ENCODE measurements at regions not wholly inside any gene's neighbourhood (a gene's known extent, or its start where the extent isn't known, plus 50 kb on each side); places are given as distances from the start of the nearest gene placed in this dataset.
"Not testable (repeated sequence)": the region's sequence is repeated elsewhere in the genome, so short reads cannot be mapped to it uniquely, and the experiment has no call there.

DNA sequence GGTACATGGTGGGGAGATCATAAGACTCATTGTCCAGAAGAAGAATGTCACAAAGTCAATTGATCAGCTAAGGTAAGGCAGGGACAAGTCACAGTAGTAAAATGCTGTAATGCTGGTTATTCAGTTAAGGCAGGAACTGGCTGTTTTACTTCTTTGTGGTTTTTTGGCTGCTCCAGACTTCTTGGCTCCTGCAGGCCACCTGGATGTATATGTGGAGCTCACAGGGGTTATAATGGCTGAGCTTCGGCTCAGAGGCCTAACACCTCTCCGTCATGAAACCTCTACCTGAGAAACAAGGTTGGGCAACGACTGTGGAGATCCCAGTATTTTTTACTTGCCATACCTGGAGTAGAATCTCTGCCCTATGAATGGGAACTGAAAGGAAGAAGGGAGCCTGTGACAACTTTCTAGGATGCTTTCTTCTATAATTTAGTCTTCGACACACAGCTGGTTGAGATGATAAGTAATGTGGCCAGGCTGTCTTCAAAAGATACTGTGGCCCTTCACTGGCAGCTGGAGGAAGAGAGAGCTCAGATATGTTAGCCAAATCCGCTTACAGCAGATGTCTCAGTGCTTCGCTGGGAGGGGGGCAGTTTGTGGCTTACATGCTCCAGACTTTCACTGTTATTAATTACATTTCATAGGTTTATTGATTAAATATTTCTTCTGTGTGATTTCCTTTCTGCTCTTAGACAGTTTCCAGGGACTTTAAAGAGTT is 887.8 kb downstream of the IGSF11 start:
- no peak overlapping the region for H3K23ac ChIP-seq (ENCODE audit: low read length in 2 of 2)
- H2AK5ac ChIP-seq (ENCODE audit: low read length, severe bottlenecking): no peak overlapping the region
- no peaks in the 10 kb centered on the region for H3K27me3 ChIP-seq (ENCODE audit: control insufficient read depth in 1 of 2, insufficient read depth in 1 of 2, low read length in 2 of 2)
- H3K36me3 ChIP-seq (ENCODE audit: control insufficient read depth in 1 of 2, insufficient read depth in 2 of 2, low read depth in 1 of 2, low read length in 2 of 2): no peaks in the 10 kb centered on the region
- H2AFZ ChIP-seq (ENCODE audit: low read depth, low read length): no peak overlapping the region
- no peak overlapping the region for H3K9ac ChIP-seq (ENCODE audit: low read length)
- H3K4ac ChIP-seq (ENCODE audit: low read depth in 1 of 2, low read length in 2 of 2): no peak overlapping the region
- no peak overlapping the region for H4K8ac ChIP-seq (ENCODE audit: low read length)
- no peaks in the 10 kb centered on the region for H3K79me1 ChIP-seq (replicated peaks; ENCODE audit: low read length, poor library complexity, severe bottlenecking)
- 79% methylated on average over 4 of the region's 6 CpGs for WGBS
- no peak overlapping the region for H2BK12ac ChIP-seq (ENCODE audit: low read length in 2 of 2)
- no peak overlapping the region for H3K4me2 ChIP-seq (ENCODE audit: low read length, poor library complexity, severe bottlenecking)
- no peaks in the 10 kb centered on the region for H3K4me1 ChIP-seq (ENCODE audit: control insufficient read depth, insufficient read depth, low read depth, low read length)
- H3K9me3 ChIP-seq (ENCODE audit: control insufficient read depth, low read length): peaks cover 64% of the 10 kb centered on the region
- DNase-seq: no peak
- no peak overlapping the region for H4K91ac ChIP-seq (ENCODE audit: low read length)
- H3K4me3 ChIP-seq (ENCODE audit: insufficient read depth in 1 of 2, low read depth in 1 of 2, low read length in 2 of 2): no peak overlapping the region
- H2BK120ac ChIP-seq (ENCODE audit: low read depth, low read length): no peak overlapping the region
- H3K14ac ChIP-seq (ENCODE audit: low read length in 2 of 2): no peak overlapping the region
- H3K18ac ChIP-seq (ENCODE audit: low read depth in 1 of 2, low read length in 2 of 2): no peak overlapping the region
- H2BK15ac ChIP-seq (ENCODE audit: low read depth, poor library complexity, severe bottlenecking): no peak overlapping the region
- H2BK5ac ChIP-seq (ENCODE audit: low read depth, low read length, poor library complexity, severe bottlenecking): no peak overlapping the region
- no peak overlapping the region for H3K27ac ChIP-seq (ENCODE audit: low read length, poor library complexity, severe bottlenecking)

DNA sequence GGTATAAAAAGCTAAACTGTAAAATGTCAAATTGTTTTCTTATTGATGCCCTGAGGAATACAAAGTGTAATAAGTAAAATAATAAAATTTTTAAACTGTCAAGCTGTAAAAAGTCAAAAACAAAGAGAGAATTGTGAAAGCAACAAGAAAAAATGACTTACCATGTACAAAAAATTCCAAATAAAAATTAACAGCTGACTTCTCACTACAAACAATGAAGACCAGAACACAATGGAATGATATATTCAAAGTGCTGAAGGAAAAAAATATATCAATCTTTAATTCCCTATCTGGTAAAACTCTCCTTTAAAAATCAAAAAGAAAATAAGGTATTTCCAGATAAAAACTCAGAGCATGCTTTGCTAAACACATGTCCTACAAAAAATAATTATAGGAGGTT is 883.5 kb downstream of the IGSF11 start:
- H3K9me3 ChIP-seq (ENCODE audit: control insufficient read depth, low read length): peaks cover 70% of the 10 kb centered on the region
- H2AK5ac ChIP-seq (ENCODE audit: low read length, severe bottlenecking): no peak overlapping the region
- no peaks in the 10 kb centered on the region for H3K79me1 ChIP-seq (replicated peaks; ENCODE audit: low read length, poor library complexity, severe bottlenecking)
- H2BK5ac ChIP-seq (ENCODE audit: low read depth, low read length, poor library complexity, severe bottlenecking): no peak overlapping the region
- H3K18ac ChIP-seq (ENCODE audit: low read depth in 1 of 2, low read length in 2 of 2): no peak overlapping the region
- no peak overlapping the region for H3K14ac ChIP-seq (ENCODE audit: low read length in 2 of 2)
- H2BK15ac ChIP-seq (ENCODE audit: low read depth, poor library complexity, severe bottlenecking): no peak overlapping the region
- H3K9ac ChIP-seq (ENCODE audit: low read length): no peak overlapping the region
- H2BK12ac ChIP-seq (ENCODE audit: low read length in 2 of 2): no peak overlapping the region
- no peak for DNase-seq
- H3K27ac ChIP-seq (ENCODE audit: low read length, poor library complexity, severe bottlenecking): no peak overlapping the region
- no peak overlapping the region for H4K91ac ChIP-seq (ENCODE audit: low read length)
- no peak overlapping the region for H3K4me3 ChIP-seq (ENCODE audit: insufficient read depth in 1 of 2, low read depth in 1 of 2, low read length in 2 of 2)
- H2AFZ ChIP-seq (ENCODE audit: low read depth, low read length): no peak overlapping the region
- H3K4ac ChIP-seq (ENCODE audit: low read depth in 1 of 2, low read length in 2 of 2): no peak overlapping the region
- no peak overlapping the region for H3K4me2 ChIP-seq (ENCODE audit: low read length, poor library complexity, severe bottlenecking)
- no peaks in the 10 kb centered on the region for H3K36me3 ChIP-seq (ENCODE audit: control insufficient read depth in 1 of 2, insufficient read depth in 2 of 2, low read depth in 1 of 2, low read length in 2 of 2)
- no peaks in the 10 kb centered on the region for H3K4me1 ChIP-seq (ENCODE audit: control insufficient read depth, insufficient read depth, low read depth, low read length)
- no peak overlapping the region for H2BK120ac ChIP-seq (ENCODE audit: low read depth, low read length)
- no peaks in the 10 kb centered on the region for H3K27me3 ChIP-seq (ENCODE audit: control insufficient read depth in 1 of 2, insufficient read depth in 1 of 2, low read length in 2 of 2)
- no peak overlapping the region for H3K23ac ChIP-seq (ENCODE audit: low read length in 2 of 2)
- H4K8ac ChIP-seq (ENCODE audit: low read length): no peak overlapping the region

DNA sequence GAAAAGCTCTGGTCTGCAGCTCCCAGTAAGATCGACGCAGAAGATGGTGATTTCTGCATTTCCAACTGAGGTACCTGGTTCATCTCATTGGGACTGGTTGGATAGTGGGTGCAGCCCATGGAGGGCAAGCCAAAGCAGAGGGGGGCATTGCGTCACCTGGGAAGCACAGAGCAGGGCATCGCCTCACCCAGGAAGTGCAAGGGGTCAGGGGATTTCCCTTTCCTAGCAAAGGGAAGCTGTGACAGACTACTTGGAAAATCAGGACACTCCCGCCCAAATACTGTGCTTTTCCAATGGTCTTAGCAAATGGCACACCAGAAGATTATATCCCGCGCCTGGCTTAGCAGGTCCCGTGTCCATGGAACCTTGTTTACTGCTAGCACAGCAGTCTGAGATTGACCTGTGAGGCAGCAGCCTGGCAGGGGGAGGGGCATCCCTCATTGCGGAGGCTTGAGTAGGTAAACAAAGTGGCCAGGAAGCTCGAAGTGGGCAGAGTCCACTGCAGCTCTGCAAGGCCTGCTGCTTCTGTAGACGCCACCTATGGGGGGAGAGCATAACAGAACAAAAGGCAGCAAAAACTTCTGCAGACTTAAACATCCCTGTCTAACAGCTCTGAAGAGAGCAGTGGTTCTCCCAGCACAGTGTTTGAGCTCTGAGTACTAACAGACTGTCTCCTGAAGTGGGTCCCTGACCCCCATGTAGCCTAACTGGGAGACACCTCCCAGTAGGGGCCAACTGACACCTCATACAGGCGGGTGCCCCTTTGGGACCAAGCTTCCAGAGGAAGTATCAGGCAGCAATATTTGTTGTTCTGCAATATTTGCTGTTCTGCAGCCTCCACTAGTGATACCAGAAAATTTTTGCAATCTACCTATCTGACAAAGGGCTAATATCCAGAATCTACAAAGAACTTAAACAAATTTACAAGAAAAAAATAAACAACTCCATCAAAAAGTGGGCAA is 871.7 kb downstream of the IGSF11 start:
- DNase-seq; H2AFZ ChIP-seq (ENCODE audit: low read depth, low read length); H2BK15ac ChIP-seq (ENCODE audit: low read depth, poor library complexity, severe bottlenecking); H2BK12ac ChIP-seq (ENCODE audit: low read length in 2 of 2); H3K27ac ChIP-seq (ENCODE audit: low read length, poor library complexity, severe bottlenecking); H2BK5ac ChIP-seq (ENCODE audit: low read depth, low read length, poor library complexity, severe bottlenecking); H3K79me1 ChIP-seq (replicated peaks; ENCODE audit: low read length, poor library complexity, severe bottlenecking); H3K4ac ChIP-seq (ENCODE audit: low read depth in 1 of 2, low read length in 2 of 2); H3K4me3 ChIP-seq (ENCODE audit: insufficient read depth in 1 of 2, low read depth in 1 of 2, low read length in 2 of 2); H3K27me3 ChIP-seq (ENCODE audit: control insufficient read depth in 1 of 2, insufficient read depth in 1 of 2, low read length in 2 of 2); H3K18ac ChIP-seq (ENCODE audit: low read depth in 1 of 2, low read length in 2 of 2); H3K9me3 ChIP-seq (ENCODE audit: control insufficient read depth, low read length); H3K9ac ChIP-seq (ENCODE audit: low read length); H3K4me1 ChIP-seq (ENCODE audit: control insufficient read depth, insufficient read depth, low read depth, low read length); H2BK120ac ChIP-seq (ENCODE audit: low read depth, low read length); H3K36me3 ChIP-seq (ENCODE audit: control insufficient read depth in 1 of 2, insufficient read depth in 2 of 2, low read depth in 1 of 2, low read length in 2 of 2); H4K8ac ChIP-seq (ENCODE audit: low read length); H3K14ac ChIP-seq (ENCODE audit: low read length in 2 of 2); H4K91ac ChIP-seq (ENCODE audit: low read length); H3K4me2 ChIP-seq (ENCODE audit: low read length, poor library complexity, severe bottlenecking); H3K23ac ChIP-seq (ENCODE audit: low read length in 2 of 2); H2AK5ac ChIP-seq (ENCODE audit: low read length, severe bottlenecking): not testable (repeated sequence)
- 76% methylated on average over 12 of the region's 12 CpGs for WGBS

GRCh38 chr3:118165413-118165812 is 869.2 kb downstream of the IGSF11 start:
- Histone ChIP-seq H3K4ac (ENCODE audit: low read depth in 1 of 2, low read length in 2 of 2) (no peak overlapping the region), H2BK12ac (ENCODE audit: low read length in 2 of 2) (no peak overlapping the region), H2BK5ac (ENCODE audit: low read depth, low read length, poor library complexity, severe bottlenecking) (no peak overlapping the region), H2BK15ac (ENCODE audit: low read depth, poor library complexity, severe bottlenecking) (no peak overlapping the region), H3K27me3 (ENCODE audit: control insufficient read depth in 1 of 2, insufficient read depth in 1 of 2, low read length in 2 of 2) (no peaks in the 10 kb centered on the region), H3K23ac (ENCODE audit: low read length in 2 of 2) (no peak overlapping the region), H3K4me1 (ENCODE audit: control insufficient read depth, insufficient read depth, low read depth, low read length) (no peaks in the 10 kb centered on the region), H3K9me3 (ENCODE audit: control insufficient read depth, low read length) (peaks cover 12% of the 10 kb centered on the region), H3K18ac (ENCODE audit: low read depth in 1 of 2, low read length in 2 of 2) (no peak overlapping the region), H4K8ac (ENCODE audit: low read length) (no peak overlapping the region), H3K4me3 (ENCODE audit: insufficient read depth in 1 of 2, low read depth in 1 of 2, low read length in 2 of 2) (no peak overlapping the region), H3K79me1 (replicated peaks; ENCODE audit: low read length, poor library complexity, severe bottlenecking) (no peaks in the 10 kb centered on the region), H2BK120ac (ENCODE audit: low read depth, low read length) (no peak overlapping the region), H2AK5ac (ENCODE audit: low read length, severe bottlenecking) (no peak overlapping the region), H4K91ac (ENCODE audit: low read length) (no peak overlapping the region), H3K9ac (ENCODE audit: low read length) (no peak overlapping the region), H3K36me3 (ENCODE audit: control insufficient read depth in 1 of 2, insufficient read depth in 2 of 2, low read depth in 1 of 2, low read length in 2 of 2) (no peaks in the 10 kb centered on the region), H3K4me2 (ENCODE audit: low read length, poor library complexity, severe bottlenecking) (no peak overlapping the region), H2AFZ (ENCODE audit: low read depth, low read length) (no peak overlapping the region), H3K14ac (ENCODE audit: low read length in 2 of 2) (no peak overlapping the region), H3K27ac (ENCODE audit: low read length, poor library complexity, severe bottlenecking) (no peak overlapping the region)
- no peak for DNase-seq
- WGBS: 73% methylated on average over 3 of the region's 4 CpGs

All from mesenchymal stem cell (in vitro differentiated cells and primary cell).